Activated CD8-positive, alpha-beta memory T cell treated with anti-CD3 and anti-CD28 coated beads for 1 hour (primary cell): ENCODE measurements at regions not wholly inside any gene's neighbourhood (a gene's known extent, or its start where the extent isn't known, plus 50 kb on each side); places are given as distances from the start of the nearest gene placed in this dataset.
"Not testable (repeated sequence)": the region's sequence is repeated elsewhere in the genome, so short reads cannot be mapped to it uniquely, and the experiment has no call there.

ENCODE experiments used
- DNase-seq, 2 donors: peaks; one replicate each; pipeline ENCODE4 v3.0.0-alpha.2; 2020; ENCODE audit warnings: low read depth in 1 of 2; ENCODE audit errors: extremely low read depth in 1 of 2

GRCh38 chrX:121836000-121836399, 788.6 kb downstream of the GLUD2 start:
- DNase-seq: no peak

DNA sequence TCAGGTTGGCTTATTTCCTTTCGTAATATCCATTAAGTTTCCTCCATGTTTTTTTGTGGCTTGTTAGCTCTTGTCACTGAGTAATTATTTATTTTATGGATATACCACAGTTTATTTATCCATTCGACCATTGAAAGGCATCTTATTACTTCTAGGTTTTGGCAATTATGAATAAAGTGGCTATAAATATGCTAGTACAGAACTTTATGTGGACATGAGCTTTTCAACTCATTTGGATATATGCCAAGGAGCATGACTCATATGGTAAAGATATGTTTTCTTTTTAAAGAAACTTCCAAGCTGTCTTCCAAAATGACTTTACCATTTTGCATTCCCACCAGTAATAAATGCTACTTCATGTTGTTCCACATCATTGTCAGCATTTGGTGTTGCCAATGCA, 803.6 kb downstream of the GLUD2 start:
- no peak for DNase-seq

- no peak for DNase-seq
These were observed 806.6 kb downstream of the GLUD2 start for GRCh38 chrX:121853762-121854613.

DNA sequence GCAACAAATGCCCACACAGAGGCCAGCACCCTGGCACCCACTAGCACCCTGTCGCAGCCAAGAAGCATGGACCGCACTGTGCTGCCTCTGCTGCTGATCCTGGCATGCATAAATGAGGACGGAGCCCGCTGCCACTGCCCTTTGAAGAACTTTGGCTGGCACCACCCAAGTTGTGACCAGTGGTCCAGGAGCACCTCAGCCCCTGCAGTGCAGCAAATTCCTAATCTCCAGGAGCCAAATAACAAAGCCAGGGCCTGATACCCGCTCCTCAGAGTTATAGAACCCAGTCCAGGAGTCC, 807.2 kb downstream of the GLUD2 start:
- no peak for DNase-seq

- no peak for DNase-seq
These were observed 811.6 kb downstream of the GLUD2 start for GRCh38 chrX:121858867-121859647.

DNA sequence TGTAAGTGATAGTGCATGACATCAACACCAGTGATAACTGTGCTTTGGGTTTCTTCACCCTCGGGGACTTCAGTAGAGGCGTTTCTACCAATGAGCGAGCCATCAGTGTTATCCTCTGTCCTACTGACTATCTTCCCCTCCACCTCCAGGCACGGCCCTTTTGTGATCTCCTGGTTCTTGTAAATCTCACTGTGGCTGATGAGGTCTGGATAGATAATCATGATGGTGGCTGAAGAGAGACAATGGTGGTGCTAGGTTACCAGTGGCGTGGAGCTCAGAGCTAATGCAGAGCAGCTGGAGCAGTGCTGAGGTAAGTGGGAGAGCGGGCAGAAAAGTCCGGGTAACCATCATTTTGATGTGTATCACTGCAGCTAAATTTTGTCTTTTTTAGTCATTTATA, 816.6 kb downstream of the GLUD2 start:
- DNase-seq: no peak

DNA sequence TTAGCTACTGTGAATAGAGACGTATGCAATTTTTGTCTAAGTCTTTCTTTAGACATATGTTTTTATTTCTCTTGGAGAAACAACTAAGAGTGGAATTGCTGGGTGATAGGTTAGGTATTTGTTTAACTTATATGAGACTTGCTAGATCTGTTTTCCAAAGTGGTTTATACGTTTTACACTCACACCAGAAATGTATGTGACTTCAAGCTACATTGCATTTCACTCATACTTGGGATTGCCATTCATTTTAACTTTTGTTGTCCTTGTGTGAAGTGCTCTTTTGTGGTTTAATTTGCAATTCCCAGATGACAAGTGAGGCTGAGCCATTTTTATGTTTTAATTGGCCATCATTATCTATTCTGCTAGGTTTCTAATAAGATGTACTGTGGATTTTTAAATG, 817.2 kb downstream of the GLUD2 start:
- no peak for DNase-seq

DNA sequence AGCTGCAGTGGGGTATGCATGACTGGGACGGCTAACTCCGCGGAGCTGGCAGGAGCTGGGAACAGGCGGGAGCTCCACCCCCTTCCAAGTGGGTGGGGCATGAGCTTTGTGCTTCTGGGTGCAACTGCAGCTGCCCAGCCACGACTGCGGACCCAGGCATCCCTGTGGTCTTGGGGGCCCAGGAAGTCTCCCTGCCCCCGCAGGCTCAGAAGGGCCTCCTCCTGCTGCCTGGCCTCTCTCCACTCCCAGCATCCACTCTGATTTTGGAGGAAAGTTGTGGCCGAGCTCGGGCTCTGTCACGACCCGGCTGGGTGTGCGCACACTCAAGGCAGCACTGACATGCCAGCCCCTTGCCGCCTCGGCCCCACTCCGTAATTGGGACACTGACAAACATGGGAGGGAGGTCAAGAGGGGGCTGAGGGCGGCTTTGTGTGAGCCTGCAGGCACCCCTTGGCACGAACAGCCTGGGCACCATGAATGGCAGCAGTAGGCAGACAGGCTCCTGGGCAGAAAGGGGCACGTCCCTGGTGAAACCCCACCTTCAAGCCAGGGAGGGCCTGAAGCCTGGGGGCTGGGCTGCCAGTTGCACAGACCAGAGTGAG, 822.6 kb downstream of the GLUD2 start:
- DNase-seq: no peak

DNA sequence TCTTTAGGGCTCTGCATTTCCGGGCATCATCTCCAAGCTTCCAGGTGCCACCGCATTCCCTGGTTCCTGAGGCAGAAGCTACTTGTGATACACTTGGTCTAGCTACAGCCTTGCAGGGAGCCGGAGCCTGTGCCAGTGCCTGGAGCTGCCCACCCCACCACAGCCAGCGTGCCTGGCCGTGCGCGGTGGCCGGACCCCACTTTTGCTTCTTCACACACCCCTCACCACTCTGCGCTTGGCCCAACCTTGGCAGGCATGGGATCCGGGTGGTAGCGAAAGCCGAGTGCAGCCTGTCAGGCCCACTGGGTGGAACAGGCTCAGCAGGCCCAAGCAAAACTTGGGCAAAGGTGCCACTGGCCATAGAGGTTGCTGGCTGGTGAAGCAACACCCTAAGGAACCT, 823.7 kb downstream of the GLUD2 start:
- DNase-seq: no peak

DNA sequence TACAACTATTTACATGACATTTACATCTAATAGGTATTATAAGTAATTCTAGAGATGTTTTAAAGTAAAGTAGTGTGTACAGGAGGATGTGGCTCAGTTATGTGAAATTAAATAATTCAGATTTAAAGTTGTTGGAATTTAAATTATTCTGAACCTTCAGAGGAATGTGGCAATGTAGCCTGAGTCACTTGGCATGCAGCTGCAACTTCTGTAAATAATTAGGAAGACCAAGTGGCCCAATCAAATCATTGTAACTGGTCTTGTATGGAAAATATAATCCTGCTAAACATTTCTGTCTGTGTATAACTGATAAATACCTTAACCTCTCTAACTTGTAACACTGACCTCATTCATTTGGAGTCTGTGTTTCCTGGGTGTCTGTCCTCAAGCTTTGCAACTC, 828.9 kb downstream of the GLUD2 start:
- DNase-seq: no peak

DNA sequence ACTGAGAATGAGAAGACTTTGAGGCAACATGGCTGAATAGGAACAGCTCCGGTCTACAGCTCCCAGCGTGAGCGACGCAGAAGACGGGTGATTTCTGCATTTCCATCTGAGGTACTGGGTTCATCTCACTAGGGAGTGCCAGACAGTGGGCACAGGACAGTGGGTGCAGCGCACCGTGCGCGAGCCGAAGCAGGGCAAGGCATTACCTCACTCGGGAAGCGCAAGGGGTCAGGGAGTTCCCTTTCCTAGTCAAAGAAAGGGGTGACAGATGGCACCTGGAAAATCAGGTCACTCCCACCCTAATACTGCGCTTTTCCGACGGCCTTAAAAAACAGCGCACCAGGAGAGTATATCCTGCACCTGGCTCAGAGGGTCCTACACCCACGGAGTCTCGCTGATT, 829.9 kb downstream of the GLUD2 start:
- not testable (repeated sequence) for DNase-seq

DNA sequence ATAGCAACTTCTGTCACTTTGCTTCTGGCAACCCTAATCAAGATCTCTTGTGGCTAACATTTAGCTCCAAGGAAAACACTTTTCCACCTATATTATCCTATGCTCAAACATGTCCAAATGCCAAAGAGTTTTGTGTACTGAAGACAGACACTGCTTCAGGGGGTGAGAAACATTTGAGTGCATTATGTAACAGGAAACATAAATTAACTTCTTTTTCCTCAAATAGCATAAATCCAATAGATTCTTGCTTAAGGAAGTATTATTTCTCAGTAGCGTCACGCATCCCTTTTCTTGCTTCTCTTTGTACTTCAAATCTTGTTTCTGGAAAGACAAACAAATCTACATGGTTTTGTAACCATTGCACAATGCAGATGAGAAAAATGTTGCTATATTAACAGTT, 839.1 kb downstream of the GLUD2 start:
- DNase-seq: no peak

GRCh38 chrX:121894756-121895155, 847.3 kb downstream of the GLUD2 start:
- DNase-seq: no peak

DNA sequence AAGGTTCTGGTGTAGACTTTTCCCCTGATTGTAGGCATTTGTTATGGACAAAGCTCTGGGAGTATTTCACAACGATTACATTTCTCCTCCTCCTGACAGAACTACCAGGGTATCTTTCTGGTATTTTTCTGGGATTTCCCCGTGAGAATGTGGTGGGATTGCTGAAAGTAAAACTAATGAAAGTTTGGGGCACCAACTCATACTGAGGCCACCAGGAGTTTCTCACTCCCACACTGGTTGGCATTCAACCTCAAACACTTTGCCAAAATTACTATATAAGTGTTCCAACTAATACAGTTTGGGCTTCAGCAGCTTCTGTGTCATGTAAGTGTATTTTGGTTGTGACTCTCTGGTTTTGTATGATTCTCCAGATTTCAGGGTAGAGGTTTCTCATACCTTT, 855.1 kb downstream of the GLUD2 start:
- no peak for DNase-seq

- no peak for DNase-seq
These were observed 856.6 kb downstream of the GLUD2 start for GRCh38 chrX:121903961-121904360.

GRCh38 chrX:121921258-121921657, 873.8 kb downstream of the GLUD2 start:
- no peak for DNase-seq

DNA sequence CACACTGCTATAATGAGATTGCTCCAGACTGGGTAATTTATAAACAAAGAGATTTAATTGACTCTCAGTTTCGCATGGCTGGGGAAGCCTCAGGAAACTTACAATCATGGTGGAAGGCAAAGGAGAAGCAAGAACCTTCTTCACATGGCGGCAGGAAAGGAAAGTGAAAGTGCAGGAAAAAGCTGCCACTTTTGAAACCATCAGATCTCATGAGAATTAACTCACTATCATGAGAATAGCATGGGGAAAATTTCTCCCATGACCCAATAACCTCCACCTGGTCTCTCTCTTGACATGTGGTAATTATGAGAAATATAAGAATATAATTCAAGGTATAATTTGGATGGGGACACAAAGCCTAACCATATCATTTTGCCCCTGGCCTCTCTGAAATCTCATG, 884.2 kb downstream of the GLUD2 start:
- no peak for DNase-seq

DNA sequence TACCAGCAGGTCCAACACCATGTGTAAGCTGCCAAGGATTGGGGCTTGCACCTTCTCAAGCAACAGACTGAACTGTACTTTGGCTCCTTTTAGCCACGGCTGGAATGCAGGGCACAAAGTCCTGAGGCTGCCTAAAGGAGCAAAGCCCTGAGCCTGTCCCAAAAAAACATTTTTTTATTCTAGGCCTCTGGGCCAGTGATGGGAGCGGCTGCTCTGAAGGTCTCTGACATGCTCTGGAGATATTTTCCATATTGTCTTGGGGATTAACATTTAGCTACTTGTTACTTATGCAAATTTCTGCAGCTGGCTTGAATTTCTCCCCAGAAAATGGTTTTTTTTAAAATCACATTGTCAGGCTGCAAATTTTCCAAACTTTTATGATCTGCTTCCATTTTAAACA, 885.3 kb downstream of the GLUD2 start:
- DNase-seq: no peak

- no peak for DNase-seq
These were observed 901.8 kb downstream of the GLUD2 start for GRCh38 chrX:121949041-121949760.

- DNase-seq: no peak
These were observed 911.5 kb downstream of the GLUD2 start for GRCh38 chrX:121958886-121959285.

GRCh38 chrX:121975671-121976070, 928.3 kb downstream of the GLUD2 start:
- DNase-seq: no peak
